DND-41 (cell line): ENCODE measurements at regions not wholly inside any gene's neighbourhood (a gene's known extent, or its start where the extent isn't known, plus 50 kb on each side); places are given as distances from the start of the nearest gene placed in this dataset.

Source experiments
- ATAC-seq: fragments of 200-7000 bp; cut with Tn5 transposase; 3 replicates; pipeline ENCODE4 v1.9.1; 2021; ENCODE audit warnings: low read depth; ENCODE audit not compliant: insufficient read depth
- DNase-seq: peaks from one replicate; pipeline ENCODE4 v3.0.0-alpha.2; 2020
- H2AFZ ChIP-seq: 2 replicates; pipeline ENCODE4 v1.6.0; 2012; ENCODE audit warnings: low read depth, low read length
- H3K27ac ChIP-seq: 2 replicates; pipeline ENCODE4 v1.5.1; 2012; ENCODE audit warnings: low read length, inconsistent platforms
- H3K27me3 ChIP-seq: fragments of 200-600 bp; sonication (generic); 2 replicates; pipeline ENCODE4 v1.6.0; 2012; ENCODE audit warnings: low read length, mild to moderate bottlenecking, inconsistent platforms; ENCODE audit not compliant: insufficient read depth, poor library complexity
- H3K36me3 ChIP-seq: 2 replicates; pipeline ENCODE4 v1.5.1; 2012; ENCODE audit warnings: low read length, inconsistent platforms; ENCODE audit not compliant: insufficient read depth
- H3K4me1 ChIP-seq: 2 replicates; pipeline ENCODE4 v1.5.1; 2012; ENCODE audit warnings: mild to moderate bottlenecking, low read length; ENCODE audit not compliant: insufficient read depth
- H3K4me2 ChIP-seq: 2 replicates; pipeline ENCODE4 v1.6.0; 2012; ENCODE audit warnings: mild to moderate bottlenecking, moderate library complexity, low read length, inconsistent platforms; ENCODE audit not compliant: insufficient read depth
- H3K4me3 ChIP-seq, 2 experiments: fragments of 200-600 bp in 1 of 2; shearing (Covaris generic) in 1 of 2; 2 replicates each; pipeline ENCODE4 v1.5.1; 2012 to 2016; ENCODE audit warnings: inconsistent platforms in 2 of 2, low read length in 2 of 2, mild to moderate bottlenecking in 2 of 2, low read depth in 1 of 2, moderate library complexity in 1 of 2
- H3K79me2 ChIP-seq: 2 replicates; pipeline ENCODE4 v1.6.0; 2012; ENCODE audit warnings: low read length, inconsistent platforms; ENCODE audit not compliant: insufficient read depth
- H3K9ac ChIP-seq: 2 replicates; pipeline ENCODE4 v1.6.0; 2012; ENCODE audit warnings: low read depth, mild to moderate bottlenecking, inconsistent platforms, low read length, moderate library complexity
- H3K9me3 ChIP-seq: 2 replicates; pipeline ENCODE4 v1.5.1; 2012; ENCODE audit warnings: low read length, moderate library complexity, mild to moderate bottlenecking, inconsistent platforms; ENCODE audit not compliant: insufficient read depth, severe bottlenecking
- H4K20me1 ChIP-seq: 2 replicates; pipeline ENCODE4 v1.6.0; 2012; ENCODE audit warnings: low read length; ENCODE audit not compliant: insufficient read depth
- EZH2 ChIP-seq: IDR thresholded peaks from 3 replicates; pipeline ENCODE4 v1.6.1; 2012; ENCODE audit warnings: borderline replicate concordance, low read depth, mild to moderate bottlenecking, moderate library complexity, low read length, inconsistent platforms; ENCODE audit not compliant: severe bottlenecking
- TF ChIP-seq, protein P1 (sequence below): IDR thresholded peaks from 2 replicates; pipeline ENCODE4 v1.5.1; 2012; ENCODE audit warnings: borderline replicate concordance, low read length, moderate library complexity, mild to moderate bottlenecking; ENCODE audit not compliant: poor library complexity, severe bottlenecking; ENCODE audit errors: extremely low read depth

DNA sequence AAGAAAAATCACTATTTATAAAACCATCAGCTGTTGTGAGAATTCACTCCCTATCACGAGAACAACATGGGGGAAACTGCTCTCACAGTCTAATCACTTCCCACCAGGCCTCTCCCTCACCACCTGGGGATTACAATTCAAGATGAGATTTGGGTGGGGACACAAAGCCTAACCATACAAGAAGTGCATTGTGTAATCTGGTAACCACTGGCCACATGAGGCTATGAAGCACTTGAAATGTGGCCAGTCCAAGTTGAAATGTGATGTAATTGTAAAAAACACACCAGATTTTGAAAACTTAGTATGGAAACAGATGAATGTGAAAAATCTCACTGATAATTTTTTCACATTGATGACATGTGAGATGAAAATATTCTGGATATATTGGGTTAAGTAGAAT is 293.8 kb downstream of the TTLL7 start:
- no peaks in the 10 kb centered on the region for H3K27me3 ChIP-seq

DNA sequence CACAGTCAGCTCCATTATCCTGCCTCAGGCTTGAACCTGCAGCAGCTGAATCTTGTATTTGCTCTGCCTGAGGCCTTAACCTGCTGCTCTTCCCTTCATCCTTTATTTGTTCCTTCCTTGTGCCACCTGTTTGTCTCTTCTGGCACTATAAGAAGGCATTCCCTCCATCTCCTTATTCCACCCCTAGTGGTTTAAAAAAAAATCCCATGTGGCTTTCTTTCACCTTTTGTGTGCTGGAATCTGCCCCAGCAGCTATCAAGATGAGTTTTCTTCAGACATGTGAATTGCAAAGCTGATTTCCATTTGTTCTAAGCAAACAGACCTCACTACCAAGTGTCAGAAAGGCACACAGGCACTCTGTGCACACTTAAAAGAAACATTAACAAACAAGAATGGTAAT is 294.6 kb downstream of the TTLL7 start:
- H3K9me3 ChIP-seq: no peaks in the 10 kb centered on the region
- no peak overlapping the region for H3K4me3 ChIP-seq
- no peak overlapping the region for H3K4me2 ChIP-seq
- H3K36me3 ChIP-seq: no peaks in the 10 kb centered on the region
- ATAC-seq: no peak
- TF ChIP-seq EZH2: no peak
- TF ChIP-seq, protein P1, sequence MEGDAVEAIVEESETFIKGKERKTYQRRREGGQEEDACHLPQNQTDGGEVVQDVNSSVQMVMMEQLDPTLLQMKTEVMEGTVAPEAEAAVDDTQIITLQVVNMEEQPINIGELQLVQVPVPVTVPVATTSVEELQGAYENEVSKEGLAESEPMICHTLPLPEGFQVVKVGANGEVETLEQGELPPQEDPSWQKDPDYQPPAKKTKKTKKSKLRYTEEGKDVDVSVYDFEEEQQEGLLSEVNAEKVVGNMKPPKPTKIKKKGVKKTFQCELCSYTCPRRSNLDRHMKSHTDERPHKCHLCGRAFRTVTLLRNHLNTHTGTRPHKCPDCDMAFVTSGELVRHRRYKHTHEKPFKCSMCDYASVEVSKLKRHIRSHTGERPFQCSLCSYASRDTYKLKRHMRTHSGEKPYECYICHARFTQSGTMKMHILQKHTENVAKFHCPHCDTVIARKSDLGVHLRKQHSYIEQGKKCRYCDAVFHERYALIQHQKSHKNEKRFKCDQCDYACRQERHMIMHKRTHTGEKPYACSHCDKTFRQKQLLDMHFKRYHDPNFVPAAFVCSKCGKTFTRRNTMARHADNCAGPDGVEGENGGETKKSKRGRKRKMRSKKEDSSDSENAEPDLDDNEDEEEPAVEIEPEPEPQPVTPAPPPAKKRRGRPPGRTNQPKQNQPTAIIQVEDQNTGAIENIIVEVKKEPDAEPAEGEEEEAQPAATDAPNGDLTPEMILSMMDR: no peak
- no peaks in the 10 kb centered on the region for H3K27me3 ChIP-seq
- H3K79me2 ChIP-seq: no peaks in the 10 kb centered on the region
- DNase-seq: no peak
- H3K4me1 ChIP-seq: peaks cover 36% of the 10 kb centered on the region
- no peak overlapping the region for H3K9ac ChIP-seq
- no peak overlapping the region for H2AFZ ChIP-seq
- H3K27ac ChIP-seq: peak overlapping the region; percentile 15; the same call in 1 of the 2 replicates
- no peaks in the 10 kb centered on the region for H4K20me1 ChIP-seq

More for the DNA sequence above, 293.8 kb downstream of the TTLL7 start:
- H3K79me2 ChIP-seq: no peaks in the 10 kb centered on the region
- no peak overlapping the region for H2AFZ ChIP-seq
- no peaks in the 10 kb centered on the region for H4K20me1 ChIP-seq
- no peak overlapping the region for H3K9ac ChIP-seq
- H3K4me3 ChIP-seq: no peak overlapping the region
- ATAC-seq (no peak), DNase-seq (no peak)
- H3K36me3 ChIP-seq: no peaks in the 10 kb centered on the region
- no peak overlapping the region for H3K27ac ChIP-seq
- no peak for TF ChIP-seq EZH2
- TF ChIP-seq, protein P1: no peak
- no peaks in the 10 kb centered on the region for H3K9me3 ChIP-seq
- no peak overlapping the region for H3K4me2 ChIP-seq
- peaks cover 32% of the 10 kb centered on the region for H3K4me1 ChIP-seq

DNA sequence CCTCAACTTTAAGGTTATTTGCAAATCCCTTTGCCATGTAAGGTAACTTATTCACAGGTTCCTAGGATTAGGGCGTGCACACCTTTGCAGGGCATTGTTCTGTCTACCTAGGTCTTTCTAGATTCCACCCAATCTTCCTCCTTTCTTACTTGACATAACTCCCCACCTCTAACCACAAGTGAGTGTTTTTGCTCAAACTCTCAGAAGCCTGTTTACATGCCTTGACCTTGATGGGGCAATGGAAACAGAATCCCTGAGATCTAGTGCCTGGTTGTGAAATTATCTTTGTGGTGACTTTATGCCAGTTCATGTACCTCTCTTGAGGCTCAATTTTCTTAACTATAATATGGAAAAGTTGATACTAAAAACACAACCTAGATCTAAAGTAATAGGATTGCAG is 296.6 kb downstream of the TTLL7 start:
- no peaks in the 10 kb centered on the region for H4K20me1 ChIP-seq
- H3K9me3 ChIP-seq: no peaks in the 10 kb centered on the region
- no peaks in the 10 kb centered on the region for H3K36me3 ChIP-seq
- no peak for DNase-seq
- TF ChIP-seq, protein P1: no peak
- no peak for TF ChIP-seq EZH2
- 0 out of 2 replicates have a peak overlapping the region, but pooled peaks have one; percentile 43 for H3K9ac ChIP-seq
- no peaks in the 10 kb centered on the region for H3K79me2 ChIP-seq
- H3K27ac ChIP-seq: peak overlapping the region; percentile 94
- H3K27me3 ChIP-seq: no peaks in the 10 kb centered on the region
- H3K4me3 ChIP-seq: no peak overlapping the region
- no peak overlapping the region; the same call in 1 of the 2 replicates for H2AFZ ChIP-seq
- peaks cover 36% of the 10 kb centered on the region for H3K4me1 ChIP-seq
- no peak overlapping the region for H3K4me2 ChIP-seq
- no peak for ATAC-seq

DNA sequence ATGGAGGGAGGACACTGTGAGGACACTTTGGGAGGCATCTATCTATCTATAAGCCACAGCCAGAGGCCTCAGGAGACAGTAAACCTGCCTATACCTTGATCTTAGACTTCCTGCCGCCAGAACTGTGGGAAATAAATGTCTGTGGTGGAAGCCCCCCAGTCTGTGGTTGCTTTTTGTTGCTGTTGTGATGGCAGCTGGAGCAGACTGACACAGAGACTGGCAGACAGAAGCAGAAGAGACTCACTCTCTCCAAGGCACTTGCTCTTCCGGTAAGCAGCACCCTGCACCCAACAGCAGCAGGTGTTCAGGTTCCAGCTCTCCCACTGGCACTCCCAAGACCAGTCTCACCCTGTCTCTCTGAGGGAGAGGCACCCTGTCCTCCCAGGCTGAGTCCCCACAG is 297.6 kb downstream of the TTLL7 start:
- ATAC-seq: peak; percentile 93

More for the DNA sequence above, 297.6 kb downstream of the TTLL7 start:
- peak overlapping the region; percentile 43 for H3K9ac ChIP-seq
- no peaks in the 10 kb centered on the region for H3K9me3 ChIP-seq
- peaks cover 36% of the 10 kb centered on the region for H3K4me1 ChIP-seq
- no peaks in the 10 kb centered on the region for H3K36me3 ChIP-seq
- H3K27me3 ChIP-seq: no peaks in the 10 kb centered on the region
- peak; percentile 93 for DNase-seq
- H2AFZ ChIP-seq: peak overlapping the region; percentile 22; the same call in 1 of the 2 replicates
- TF ChIP-seq, protein P1: no peak
- no peak for TF ChIP-seq EZH2
- no peaks in the 10 kb centered on the region for H4K20me1 ChIP-seq
- peak overlapping the region in 1 of 2 experiments; percentile 1; a peak in 1 of 4 replicates for H3K4me3 ChIP-seq
- H3K4me2 ChIP-seq: peak overlapping the region; percentile 52
- peak overlapping the region; percentile 94 for H3K27ac ChIP-seq
- no peaks in the 10 kb centered on the region for H3K79me2 ChIP-seq
